ENCODE measurements at regions not wholly inside any gene's neighbourhood (a gene's known extent, or its start where the extent isn't known, plus 50 kb on each side); places are given as distances from the start of the nearest gene placed in this dataset.

- DNase-seq = no peak
These were observed 52.7 kb upstream of the FAM20C start for GRCh38 chr7:139561-140243.

- no peak for DNase-seq
These were observed 51.4 kb upstream of the FAM20C start for GRCh38 chr7:140996-141395.

DNA sequence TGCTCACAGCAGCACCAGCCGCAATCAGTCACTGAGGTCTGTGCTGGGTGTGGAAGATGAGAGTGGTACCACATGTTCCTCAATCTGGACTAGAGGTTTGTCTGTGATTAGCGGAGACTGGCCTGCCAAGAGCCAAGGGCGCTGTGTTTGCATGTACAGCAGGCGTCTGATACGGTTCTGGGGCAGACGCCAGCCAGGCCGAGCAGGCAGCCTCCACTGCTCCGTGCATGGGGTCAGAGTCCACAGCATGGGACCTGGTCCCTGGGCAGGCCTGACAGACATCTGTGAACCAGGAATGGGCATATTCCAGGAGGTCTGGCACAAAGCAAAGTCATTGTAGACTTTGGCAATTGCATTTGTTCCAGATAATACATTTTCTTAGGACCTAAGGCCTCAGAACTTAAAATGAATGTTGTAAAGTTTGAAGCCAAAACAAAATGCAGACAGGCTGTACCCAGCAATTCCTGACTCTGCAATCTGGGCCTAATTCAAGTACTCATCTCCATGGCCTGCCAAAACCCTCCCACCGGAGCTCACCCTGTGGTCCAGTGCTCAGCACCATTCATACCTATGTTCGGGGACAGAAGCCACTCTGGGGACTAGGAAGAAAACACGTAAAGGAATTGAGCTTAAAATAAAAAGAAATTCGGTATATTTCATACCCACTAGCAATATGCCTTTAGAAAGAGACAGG is 50.0 kb upstream of the FAM20C start:
- no peak for DNase-seq

Measured in EL (cell line).